ENCODE measurements at regions not wholly inside any gene's neighbourhood (a gene's known extent, or its start where the extent isn't known, plus 50 kb on each side); places are given as distances from the start of the nearest gene placed in this dataset.

DNA sequence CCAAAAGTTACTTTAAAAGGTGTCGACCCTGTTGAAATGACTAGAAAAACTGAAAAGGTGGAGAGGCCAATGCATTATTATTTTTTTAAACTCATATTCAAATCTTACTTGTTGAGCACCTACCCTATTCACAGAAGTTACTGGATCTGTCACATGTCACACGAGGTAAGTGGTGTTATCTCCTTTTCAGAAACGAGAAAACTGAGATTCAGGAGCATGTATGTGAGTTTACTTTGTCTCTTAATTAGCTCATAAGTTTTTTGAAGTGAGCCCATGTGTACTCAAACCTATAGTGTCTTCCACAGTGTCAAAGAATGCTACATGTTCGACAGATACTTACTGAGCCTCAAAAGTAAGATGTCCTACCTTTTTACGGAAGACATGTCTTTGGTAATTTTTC, 81.8 kb upstream of the EGLN3 start (continued):
- TF ChIP-seq, protein P1, sequence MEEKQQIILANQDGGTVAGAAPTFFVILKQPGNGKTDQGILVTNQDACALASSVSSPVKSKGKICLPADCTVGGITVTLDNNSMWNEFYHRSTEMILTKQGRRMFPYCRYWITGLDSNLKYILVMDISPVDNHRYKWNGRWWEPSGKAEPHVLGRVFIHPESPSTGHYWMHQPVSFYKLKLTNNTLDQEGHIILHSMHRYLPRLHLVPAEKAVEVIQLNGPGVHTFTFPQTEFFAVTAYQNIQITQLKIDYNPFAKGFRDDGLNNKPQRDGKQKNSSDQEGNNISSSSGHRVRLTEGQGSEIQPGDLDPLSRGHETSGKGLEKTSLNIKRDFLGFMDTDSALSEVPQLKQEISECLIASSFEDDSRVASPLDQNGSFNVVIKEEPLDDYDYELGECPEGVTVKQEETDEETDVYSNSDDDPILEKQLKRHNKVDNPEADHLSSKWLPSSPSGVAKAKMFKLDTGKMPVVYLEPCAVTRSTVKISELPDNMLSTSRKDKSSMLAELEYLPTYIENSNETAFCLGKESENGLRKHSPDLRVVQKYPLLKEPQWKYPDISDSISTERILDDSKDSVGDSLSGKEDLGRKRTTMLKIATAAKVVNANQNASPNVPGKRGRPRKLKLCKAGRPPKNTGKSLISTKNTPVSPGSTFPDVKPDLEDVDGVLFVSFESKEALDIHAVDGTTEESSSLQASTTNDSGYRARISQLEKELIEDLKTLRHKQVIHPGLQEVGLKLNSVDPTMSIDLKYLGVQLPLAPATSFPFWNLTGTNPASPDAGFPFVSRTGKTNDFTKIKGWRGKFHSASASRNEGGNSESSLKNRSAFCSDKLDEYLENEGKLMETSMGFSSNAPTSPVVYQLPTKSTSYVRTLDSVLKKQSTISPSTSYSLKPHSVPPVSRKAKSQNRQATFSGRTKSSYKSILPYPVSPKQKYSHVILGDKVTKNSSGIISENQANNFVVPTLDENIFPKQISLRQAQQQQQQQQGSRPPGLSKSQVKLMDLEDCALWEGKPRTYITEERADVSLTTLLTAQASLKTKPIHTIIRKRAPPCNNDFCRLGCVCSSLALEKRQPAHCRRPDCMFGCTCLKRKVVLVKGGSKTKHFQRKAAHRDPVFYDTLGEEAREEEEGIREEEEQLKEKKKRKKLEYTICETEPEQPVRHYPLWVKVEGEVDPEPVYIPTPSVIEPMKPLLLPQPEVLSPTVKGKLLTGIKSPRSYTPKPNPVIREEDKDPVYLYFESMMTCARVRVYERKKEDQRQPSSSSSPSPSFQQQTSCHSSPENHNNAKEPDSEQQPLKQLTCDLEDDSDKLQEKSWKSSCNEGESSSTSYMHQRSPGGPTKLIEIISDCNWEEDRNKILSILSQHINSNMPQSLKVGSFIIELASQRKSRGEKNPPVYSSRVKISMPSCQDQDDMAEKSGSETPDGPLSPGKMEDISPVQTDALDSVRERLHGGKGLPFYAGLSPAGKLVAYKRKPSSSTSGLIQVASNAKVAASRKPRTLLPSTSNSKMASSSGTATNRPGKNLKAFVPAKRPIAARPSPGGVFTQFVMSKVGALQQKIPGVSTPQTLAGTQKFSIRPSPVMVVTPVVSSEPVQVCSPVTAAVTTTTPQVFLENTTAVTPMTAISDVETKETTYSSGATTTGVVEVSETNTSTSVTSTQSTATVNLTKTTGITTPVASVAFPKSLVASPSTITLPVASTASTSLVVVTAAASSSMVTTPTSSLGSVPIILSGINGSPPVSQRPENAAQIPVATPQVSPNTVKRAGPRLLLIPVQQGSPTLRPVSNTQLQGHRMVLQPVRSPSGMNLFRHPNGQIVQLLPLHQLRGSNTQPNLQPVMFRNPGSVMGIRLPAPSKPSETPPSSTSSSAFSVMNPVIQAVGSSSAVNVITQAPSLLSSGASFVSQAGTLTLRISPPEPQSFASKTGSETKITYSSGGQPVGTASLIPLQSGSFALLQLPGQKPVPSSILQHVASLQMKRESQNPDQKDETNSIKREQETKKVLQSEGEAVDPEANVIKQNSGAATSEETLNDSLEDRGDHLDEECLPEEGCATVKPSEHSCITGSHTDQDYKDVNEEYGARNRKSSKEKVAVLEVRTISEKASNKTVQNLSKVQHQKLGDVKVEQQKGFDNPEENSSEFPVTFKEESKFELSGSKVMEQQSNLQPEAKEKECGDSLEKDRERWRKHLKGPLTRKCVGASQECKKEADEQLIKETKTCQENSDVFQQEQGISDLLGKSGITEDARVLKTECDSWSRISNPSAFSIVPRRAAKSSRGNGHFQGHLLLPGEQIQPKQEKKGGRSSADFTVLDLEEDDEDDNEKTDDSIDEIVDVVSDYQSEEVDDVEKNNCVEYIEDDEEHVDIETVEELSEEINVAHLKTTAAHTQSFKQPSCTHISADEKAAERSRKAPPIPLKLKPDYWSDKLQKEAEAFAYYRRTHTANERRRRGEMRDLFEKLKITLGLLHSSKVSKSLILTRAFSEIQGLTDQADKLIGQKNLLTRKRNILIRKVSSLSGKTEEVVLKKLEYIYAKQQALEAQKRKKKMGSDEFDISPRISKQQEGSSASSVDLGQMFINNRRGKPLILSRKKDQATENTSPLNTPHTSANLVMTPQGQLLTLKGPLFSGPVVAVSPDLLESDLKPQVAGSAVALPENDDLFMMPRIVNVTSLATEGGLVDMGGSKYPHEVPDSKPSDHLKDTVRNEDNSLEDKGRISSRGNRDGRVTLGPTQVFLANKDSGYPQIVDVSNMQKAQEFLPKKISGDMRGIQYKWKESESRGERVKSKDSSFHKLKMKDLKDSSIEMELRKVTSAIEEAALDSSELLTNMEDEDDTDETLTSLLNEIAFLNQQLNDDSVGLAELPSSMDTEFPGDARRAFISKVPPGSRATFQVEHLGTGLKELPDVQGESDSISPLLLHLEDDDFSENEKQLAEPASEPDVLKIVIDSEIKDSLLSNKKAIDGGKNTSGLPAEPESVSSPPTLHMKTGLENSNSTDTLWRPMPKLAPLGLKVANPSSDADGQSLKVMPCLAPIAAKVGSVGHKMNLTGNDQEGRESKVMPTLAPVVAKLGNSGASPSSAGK (IDR thresholded peaks at IDR 0.05): peak; percentile 77; the same call in 1 of the 2 replicates
- TF ChIP-seq MTA2 (IDR thresholded peaks at IDR 0.05; ENCODE audit: low read depth): no peak
- TF ChIP-seq, protein P2, sequence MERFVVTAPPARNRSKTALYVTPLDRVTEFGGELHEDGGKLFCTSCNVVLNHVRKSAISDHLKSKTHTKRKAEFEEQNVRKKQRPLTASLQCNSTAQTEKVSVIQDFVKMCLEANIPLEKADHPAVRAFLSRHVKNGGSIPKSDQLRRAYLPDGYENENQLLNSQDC (CRISPR knock-in tag; IDR thresholded peaks at IDR 0.05): no peak

All from K562 (cell line).